WTC11 (cell line): ENCODE measurements at regions not wholly inside any gene's neighbourhood (a gene's known extent, or its start where the extent isn't known, plus 50 kb on each side); places are given as distances from the start of the nearest gene placed in this dataset.

ENCODE experiments used
- ATAC-seq: fragments of 200-7000 bp; cut with Tn5 transposase; 2 replicates; pipeline ENCODE4 v1.10.0; 2021; ENCODE audit warnings: mild to moderate bottlenecking, moderate library complexity
- CTCF ChIA-PET: fragments of 300-600 bp; sonication (Branson Sonifier 250); formaldehyde crosslinking; loops from one replicate; lab custom pipeline; 2021; ENCODE audit warnings: antibody characterized with exemption; lab: Charles Lee
- POLR2A ChIA-PET: fragments of 350-600 bp; sonication (Branson Sonifier 250); formaldehyde crosslinking; loops from one replicate; lab custom pipeline; 2021; ENCODE audit warnings: antibody characterized with exemption; lab: Charles Lee
- DNase-seq: peaks from one replicate; pipeline ENCODE4 v3.0.0; 2021; ENCODE audit warnings: low spot score
- H3K27ac Mint-ChIP-seq: 2 replicates; pipeline ENCODE4 v1.8.0; 2021; ENCODE audit warnings: mixed read lengths
- H3K27me3 Mint-ChIP-seq: 2 replicates; pipeline ENCODE4 v1.8.0; 2021; ENCODE audit warnings: low read depth, mild to moderate bottlenecking, moderate library complexity, mixed read lengths
- H3K36me3 Mint-ChIP-seq: 2 replicates; pipeline ENCODE4 v1.8.0; 2021; ENCODE audit warnings: mixed read lengths
- H3K4me1 Mint-ChIP-seq: 2 replicates; pipeline ENCODE4 v1.8.0; 2022; ENCODE audit warnings: mixed read lengths
- H3K4me3 Mint-ChIP-seq: 2 replicates; pipeline ENCODE4 v1.8.0; 2021; ENCODE audit warnings: mild to moderate bottlenecking, moderate library complexity, mixed read lengths
- H3K9me3 Mint-ChIP-seq: 2 replicates; pipeline ENCODE4 v1.8.0; 2021; ENCODE audit warnings: mixed read lengths
- ATF1 ChIP-seq: sonication (generic); formaldehyde crosslinking; IDR thresholded peaks from 2 replicates; pipeline ENCODE4 v1.8.1; 2023; ENCODE audit warnings: mild to moderate bottlenecking, moderate library complexity, missing genetic modification reagents
- CREM ChIP-seq: sonication (generic); formaldehyde crosslinking; IDR thresholded peaks from 2 replicates; pipeline ENCODE4 v1.8.1; 2022; ENCODE audit warnings: mild to moderate bottlenecking, missing genetic modification reagents, moderate library complexity
- E2F1 ChIP-seq: sonication (generic); formaldehyde crosslinking; IDR thresholded peaks from 2 replicates; pipeline ENCODE4 v1.8.0; 2022; ENCODE audit warnings: mild to moderate bottlenecking, missing genetic modification reagents
- ESRRA ChIP-seq: sonication (generic); formaldehyde crosslinking; IDR thresholded peaks from 2 replicates; pipeline ENCODE4 v1.8.1; 2022; ENCODE audit warnings: mild to moderate bottlenecking, missing genetic modification reagents, borderline replicate concordance
- GTF2I ChIP-seq: fragments of 250-450 bp; sonication (Bioruptor Pico); conservative IDR thresholded peaks from 2 replicates; pipeline ENCODE4 v1.4.0; 2021; ENCODE audit warnings: mild to moderate bottlenecking
- HMGXB4 ChIP-seq: sonication (generic); formaldehyde crosslinking; IDR thresholded peaks from 2 replicates; pipeline ENCODE4 v1.8.1; 2023; ENCODE audit warnings: mild to moderate bottlenecking, moderate library complexity, missing genetic modification reagents
- IRF1 ChIP-seq: sonication (generic); formaldehyde crosslinking; IDR thresholded peaks from 2 replicates; pipeline ENCODE4 v1.8.0; 2023; ENCODE audit warnings: missing genetic modification reagents
- JAZF1 ChIP-seq: fragments of 250-450 bp; sonication (Bioruptor Pico); IDR thresholded peaks from 2 replicates; pipeline ENCODE4 v1.9.0; 2021; ENCODE audit warnings: moderate library complexity, mild to moderate bottlenecking, inconsistent platforms
- MXD4 ChIP-seq: fragments of 250-450 bp; sonication (Bioruptor Pico); IDR thresholded peaks from 2 replicates; pipeline ENCODE4 v1.8.0; 2021; ENCODE audit warnings: mild to moderate bottlenecking, moderate library complexity, borderline replicate concordance
- NFE2L1 ChIP-seq: sonication (generic); formaldehyde crosslinking; IDR thresholded peaks from 2 replicates; pipeline ENCODE4 v1.8.1; 2023; ENCODE audit warnings: missing genetic modification reagents
- NR1H2 ChIP-seq: sonication (generic); formaldehyde crosslinking; IDR thresholded peaks from 2 replicates; pipeline ENCODE4 v1.9.0; 2021; ENCODE audit warnings: mild to moderate bottlenecking, moderate library complexity, missing genetic modification reagents
- PRRX2 ChIP-seq: fragments of 250-450 bp; sonication (Bioruptor Pico); IDR thresholded peaks from 2 replicates; pipeline ENCODE4 v1.8.0; 2021; ENCODE audit warnings: mild to moderate bottlenecking
- RELA ChIP-seq: sonication (generic); formaldehyde crosslinking; IDR thresholded peaks from 2 replicates; pipeline ENCODE4 v1.8.1; 2022; ENCODE audit warnings: missing genetic modification reagents, mild to moderate bottlenecking, borderline replicate concordance
- RORB ChIP-seq: fragments of 250-450 bp; sonication (Bioruptor Pico); IDR thresholded peaks from 2 replicates; pipeline ENCODE4 v1.9.0; 2021; ENCODE audit warnings: mild to moderate bottlenecking
- STAT6 ChIP-seq: sonication (generic); formaldehyde crosslinking; conservative IDR thresholded peaks from 2 replicates; pipeline ENCODE4 v1.8.1; 2023; ENCODE audit warnings: mild to moderate bottlenecking, low read depth, missing genetic modification reagents, moderate library complexity
- TEAD1 ChIP-seq: sonication (generic); formaldehyde crosslinking; IDR thresholded peaks from 2 replicates; pipeline ENCODE4 v1.8.0; 2022; ENCODE audit warnings: mild to moderate bottlenecking, missing genetic modification reagents
- USF1 ChIP-seq: sonication (generic); formaldehyde crosslinking; IDR thresholded peaks from 2 replicates; pipeline ENCODE4 v1.8.0; 2022; ENCODE audit warnings: mild to moderate bottlenecking, missing genetic modification reagents
- ZBTB21 ChIP-seq: sonication (generic); formaldehyde crosslinking; IDR thresholded peaks from 2 replicates; pipeline ENCODE4 v1.8.1; 2023; ENCODE audit warnings: mild to moderate bottlenecking, missing genetic modification reagents, borderline replicate concordance
- ZMAT4 ChIP-seq: fragments of 250-450 bp; sonication (Bioruptor Pico); IDR thresholded peaks from 2 replicates; pipeline ENCODE4 v1.9.0; 2021; ENCODE audit warnings: mild to moderate bottlenecking
- ZNF121 ChIP-seq: sonication (generic); formaldehyde crosslinking; IDR thresholded peaks from 2 replicates; pipeline ENCODE4 v1.8.0; 2023; ENCODE audit warnings: missing genetic modification reagents
- ZNF219 ChIP-seq: sonication (generic); formaldehyde crosslinking; IDR thresholded peaks from 2 replicates; pipeline ENCODE4 v1.8.0; 2023; ENCODE audit warnings: missing genetic modification reagents, mild to moderate bottlenecking, borderline replicate concordance
- ZNF671 ChIP-seq: fragments of 250-450 bp; sonication (Bioruptor Pico); IDR thresholded peaks from 2 replicates; pipeline ENCODE4 v1.8.0; 2021; ENCODE audit warnings: mild to moderate bottlenecking
- ZSCAN18 ChIP-seq: fragments of 250-450 bp; sonication (Bioruptor Pico); IDR thresholded peaks from 2 replicates; pipeline ENCODE4 v2.1.2; 2022; ENCODE audit warnings: mild to moderate bottlenecking, moderate library complexity

GRCh38 chr1:187961895-187962294 lies 1133.1 kb downstream of the PLA2G4A start (continued):
- TF ChIP-seq HMGXB4 (CRISPR knock-in tag) (no peak), CREM (no peak), USF1 (no peak), IRF1 (CRISPR knock-in tag) (no peak), ZNF219 (CRISPR knock-in tag) (no peak), RELA (CRISPR knock-in tag) (no peak), TEAD1 (CRISPR knock-in tag) (no peak), JAZF1 (CRISPR knock-in tag) (no peak), NFE2L1 (no peak)

- H3K9me3 Mint-ChIP-seq, result no peaks in the 10 kb centered on the region
- no peaks in the 10 kb centered on the region for H3K4me1 Mint-ChIP-seq
- ATAC-seq (no peak), DNase-seq (no peak)
- no peaks in the 10 kb centered on the region for H3K27me3 Mint-ChIP-seq
- TF ChIP-seq RORB (CRISPR knock-in tag) (no peak), ATF1 (CRISPR knock-in tag) (no peak), ZBTB21 (CRISPR knock-in tag) (no peak), ZNF671 (CRISPR knock-in tag) (no peak), HMGXB4 (CRISPR knock-in tag) (no peak), GTF2I (CRISPR knock-in tag) (no peak), STAT6 (no peak), NR1H2 (no peak), PRRX2 (CRISPR knock-in tag) (no peak), ZNF121 (CRISPR knock-in tag) (no peak)
- TF ChIP-seq, all 79 proteins: peak for 0
- ChIA-PET POLR2A (no interaction called here), CTCF (no interaction called here)
- no peaks in the 10 kb centered on the region for H3K36me3 Mint-ChIP-seq
- H3K4me3 Mint-ChIP-seq, result no peak overlapping the region
- H3K27ac Mint-ChIP-seq, result no peak overlapping the region
Observed at GRCh38 chr1:187971851-187972250, 1143.1 kb downstream of the PLA2G4A start.

- DNase-seq, result no peak
- Mint-ChIP-seq H3K27me3 (no peaks in the 10 kb centered on the region), H3K4me3 (no peak overlapping the region), H3K9me3 (peaks cover 15% of the 10 kb centered on the region), H3K36me3 (no peaks in the 10 kb centered on the region), H3K4me1 (no peaks in the 10 kb centered on the region), H3K27ac (no peak overlapping the region)
- POLR2A ChIA-PET, result no interaction called here
- CTCF ChIA-PET, result no interaction called here
- no peak for ATAC-seq
- no peak for TF ChIP-seq ZSCAN18 (CRISPR knock-in tag)
- no peak for TF ChIP-seq MXD4 (CRISPR knock-in tag)
- no peak for TF ChIP-seq ATF1 (CRISPR knock-in tag)
- no peak for TF ChIP-seq E2F1 (CRISPR knock-in tag)
- TF ChIP-seq HMGXB4 (CRISPR knock-in tag), result no peak
- no peak for TF ChIP-seq ZNF671 (CRISPR knock-in tag)
- no peak for TF ChIP-seq ZMAT4 (CRISPR knock-in tag)
- no peak for TF ChIP-seq ESRRA (CRISPR knock-in tag)
Observed at GRCh38 chr1:187977298-187977697, 1148.5 kb downstream of the PLA2G4A start.
